ENCODE measurements at regions not wholly inside any gene's neighbourhood (a gene's known extent, or its start where the extent isn't known, plus 50 kb on each side); places are given as distances from the start of the nearest gene placed in this dataset.

- TF ChIP-seq HDGF (IDR thresholded peaks at IDR 0.05; ENCODE audit: borderline replicate concordance) (no peak), TARDBP (IDR thresholded peaks at IDR 0.05) (no peak), FOXK2 (IDR thresholded peaks at IDR 0.05) (no peak), CTBP1 (IDR thresholded peaks at IDR 0.05; ENCODE audit: borderline replicate concordance) (no peak), LEF1 (IDR thresholded peaks at IDR 0.05; ENCODE audit: borderline replicate concordance) (no peak), PKNOX1 (IDR thresholded peaks at IDR 0.05) (no peak), FOXA1 (IDR thresholded peaks at IDR 0.05) (no peak)
These were observed 79.8 kb upstream of the PLXNA2 start for GRCh38 chr1:208324005-208324404.
